ENCODE measurements at regions not wholly inside any gene's neighbourhood (a gene's known extent, or its start where the extent isn't known, plus 50 kb on each side); places are given as distances from the start of the nearest gene placed in this dataset.
"Not testable (repeated sequence)": the region's sequence is repeated elsewhere in the genome, so short reads cannot be mapped to it uniquely, and the experiment has no call there.

DNA sequence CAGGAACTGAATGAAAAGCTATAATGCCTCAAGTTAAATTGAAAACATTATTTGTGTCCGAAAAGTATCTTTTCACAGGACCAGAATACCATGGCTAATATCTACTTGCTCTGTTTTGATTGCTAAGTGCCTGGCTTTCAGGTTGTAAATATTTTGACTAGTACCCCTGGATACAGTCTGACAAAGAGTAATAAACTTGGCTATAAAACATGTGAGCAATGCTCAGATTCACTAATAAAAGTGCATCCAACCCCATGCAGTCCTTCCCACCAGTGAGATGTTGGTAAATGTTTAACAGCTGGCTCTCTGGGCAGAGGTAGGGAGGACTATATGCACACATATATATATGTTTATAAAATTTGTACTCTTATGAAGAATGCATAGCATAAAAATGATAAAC is 281.8 kb upstream of the TGFBR2 start:
- no peak overlapping the region for H3K27ac Mint-ChIP-seq
- 93 to 100% methylated on average over 1 of the region's 1 CpG for WGBS, 2 experiments (ENCODE audit: insufficient coverage in 1 of 2, insufficient read length in 1 of 2)
- peaks cover 5% of the 10 kb centered on the region for H3K9me3 Mint-ChIP-seq
- TF ChIP-seq, protein P1, sequence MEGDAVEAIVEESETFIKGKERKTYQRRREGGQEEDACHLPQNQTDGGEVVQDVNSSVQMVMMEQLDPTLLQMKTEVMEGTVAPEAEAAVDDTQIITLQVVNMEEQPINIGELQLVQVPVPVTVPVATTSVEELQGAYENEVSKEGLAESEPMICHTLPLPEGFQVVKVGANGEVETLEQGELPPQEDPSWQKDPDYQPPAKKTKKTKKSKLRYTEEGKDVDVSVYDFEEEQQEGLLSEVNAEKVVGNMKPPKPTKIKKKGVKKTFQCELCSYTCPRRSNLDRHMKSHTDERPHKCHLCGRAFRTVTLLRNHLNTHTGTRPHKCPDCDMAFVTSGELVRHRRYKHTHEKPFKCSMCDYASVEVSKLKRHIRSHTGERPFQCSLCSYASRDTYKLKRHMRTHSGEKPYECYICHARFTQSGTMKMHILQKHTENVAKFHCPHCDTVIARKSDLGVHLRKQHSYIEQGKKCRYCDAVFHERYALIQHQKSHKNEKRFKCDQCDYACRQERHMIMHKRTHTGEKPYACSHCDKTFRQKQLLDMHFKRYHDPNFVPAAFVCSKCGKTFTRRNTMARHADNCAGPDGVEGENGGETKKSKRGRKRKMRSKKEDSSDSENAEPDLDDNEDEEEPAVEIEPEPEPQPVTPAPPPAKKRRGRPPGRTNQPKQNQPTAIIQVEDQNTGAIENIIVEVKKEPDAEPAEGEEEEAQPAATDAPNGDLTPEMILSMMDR (conservative IDR thresholded peaks at IDR 0.05) = no peak
- Histone ChIP-seq H3K4me3 (ENCODE audit: low read length) (no peak overlapping the region), H3K4me1 (ENCODE audit: control insufficient read depth, insufficient read depth, low read length) (peaks cover 11% of the 10 kb centered on the region), H3K36me3 (ENCODE audit: control insufficient read depth, insufficient read depth, low read length) (no peaks in the 10 kb centered on the region), H3K9ac (ENCODE audit: extremely low read depth, low read length, poor library complexity, severe bottlenecking) (no peak overlapping the region), H3K27me3 (ENCODE audit: control insufficient read depth, insufficient read depth, low read length, poor library complexity, severe bottlenecking) (no peaks in the 10 kb centered on the region), H3K27ac (ENCODE audit: low read depth, low read length) (no peak overlapping the region), H3K9me3 (ENCODE audit: control insufficient read depth, low read length) (no peaks in the 10 kb centered on the region)
- H3K4me1 Mint-ChIP-seq = peaks cover 14% of the 10 kb centered on the region
- H3K27me3 Mint-ChIP-seq (ENCODE audit: insufficient read depth) = no peaks in the 10 kb centered on the region
- H3K4me3 Mint-ChIP-seq = no peak overlapping the region
- H3K36me3 Mint-ChIP-seq (ENCODE audit: low read depth) = no peaks in the 10 kb centered on the region
- no peak for DNase-seq

DNA sequence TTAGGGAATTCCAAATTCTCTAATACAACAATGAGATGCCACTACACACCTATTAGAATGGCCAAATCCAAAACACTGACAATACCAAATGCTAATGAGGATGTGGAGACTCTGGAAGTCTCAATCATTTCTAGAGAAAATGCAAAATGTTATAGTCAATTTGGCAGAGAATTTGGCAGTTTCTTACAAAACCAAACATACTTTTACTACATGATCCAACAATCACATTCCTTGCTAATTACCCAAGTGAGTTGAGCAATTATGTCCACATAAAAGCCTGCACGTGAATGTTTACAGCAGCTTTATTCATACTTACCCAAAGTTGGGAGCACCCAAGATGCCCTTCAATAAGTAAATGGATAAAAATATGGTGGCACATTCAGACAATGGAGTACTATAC is 278.4 kb upstream of the TGFBR2 start:
- H3K4me3 Mint-ChIP-seq; H3K27ac Mint-ChIP-seq; H3K36me3 ChIP-seq (ENCODE audit: control insufficient read depth, insufficient read depth, low read length); H3K9me3 ChIP-seq (ENCODE audit: control insufficient read depth, low read length); H3K9me3 Mint-ChIP-seq; H3K27ac ChIP-seq (ENCODE audit: low read depth, low read length); DNase-seq; H3K9ac ChIP-seq (ENCODE audit: extremely low read depth, low read length, poor library complexity, severe bottlenecking); H3K27me3 Mint-ChIP-seq (ENCODE audit: insufficient read depth); H3K36me3 Mint-ChIP-seq (ENCODE audit: low read depth); H3K27me3 ChIP-seq (ENCODE audit: control insufficient read depth, insufficient read depth, low read length, poor library complexity, severe bottlenecking); H3K4me3 ChIP-seq (ENCODE audit: low read length); H3K4me1 ChIP-seq (ENCODE audit: control insufficient read depth, insufficient read depth, low read length): not testable (repeated sequence)
- no CpG with 5 or more reads among the region's 1 CpG for WGBS, 2 experiments (ENCODE audit: insufficient coverage in 1 of 2, insufficient read length in 1 of 2)
- H3K4me1 Mint-ChIP-seq = peaks cover 25% of the 10 kb centered on the region

DNA sequence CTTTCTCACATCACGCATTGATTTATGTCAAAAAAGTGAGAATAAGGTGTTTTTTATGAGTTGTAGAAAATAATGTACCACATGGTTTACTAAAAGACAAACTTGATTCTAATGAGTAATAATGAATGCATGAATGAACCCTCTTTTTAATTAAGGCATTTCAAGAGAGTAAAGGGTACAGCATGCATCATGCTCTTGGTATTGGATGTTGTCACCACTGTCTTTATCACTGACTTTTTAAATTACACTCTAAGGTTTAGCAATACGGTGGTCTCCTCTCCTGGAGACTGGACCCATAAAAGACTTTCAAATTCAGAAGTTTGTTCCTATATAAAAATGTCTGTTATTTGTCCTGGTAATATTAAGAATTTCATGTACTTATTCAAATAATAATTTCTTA is 277.5 kb upstream of the TGFBR2 start:
- not testable (repeated sequence) for H3K27me3 Mint-ChIP-seq (ENCODE audit: insufficient read depth); H3K9me3 Mint-ChIP-seq; H3K27ac Mint-ChIP-seq; H3K36me3 ChIP-seq (ENCODE audit: control insufficient read depth, insufficient read depth, low read length); H3K4me3 ChIP-seq (ENCODE audit: low read length); H3K4me1 ChIP-seq (ENCODE audit: control insufficient read depth, insufficient read depth, low read length); H3K9me3 ChIP-seq (ENCODE audit: control insufficient read depth, low read length); DNase-seq; H3K27me3 ChIP-seq (ENCODE audit: control insufficient read depth, insufficient read depth, low read length, poor library complexity, severe bottlenecking); H3K4me3 Mint-ChIP-seq; H3K36me3 Mint-ChIP-seq (ENCODE audit: low read depth); H3K27ac ChIP-seq (ENCODE audit: low read depth, low read length); H3K9ac ChIP-seq (ENCODE audit: extremely low read depth, low read length, poor library complexity, severe bottlenecking)
- WGBS, 2 experiments (ENCODE audit: insufficient coverage in 1 of 2, insufficient read length in 1 of 2) = 75% methylated on average over 1 of the region's 2 CpGs; no CpG with 5 or more reads in 1 of the 2 experiments
- peaks cover 28% of the 10 kb centered on the region for H3K4me1 Mint-ChIP-seq

DNA sequence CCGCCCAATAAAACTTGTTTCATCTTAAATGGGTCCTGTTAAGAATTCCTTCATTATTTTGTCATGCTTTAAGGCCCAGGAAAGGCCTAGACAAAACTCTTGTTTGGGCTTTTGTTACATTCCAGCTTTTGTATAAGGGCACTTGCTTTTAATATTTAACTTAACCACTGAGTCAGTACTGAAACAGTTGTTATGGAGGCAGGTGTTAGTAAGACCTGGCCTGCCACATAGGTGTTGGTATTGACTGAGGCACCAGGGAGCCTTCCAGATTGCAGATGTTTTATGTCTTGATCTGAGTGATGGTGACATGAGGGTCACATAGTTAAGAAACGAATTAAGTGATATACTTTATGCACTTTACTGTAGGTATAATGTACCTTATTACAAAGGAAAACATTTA is 274.9 kb upstream of the TGFBR2 start:
- Mint-ChIP-seq H3K27me3 (ENCODE audit: insufficient read depth) (no peaks in the 10 kb centered on the region), H3K4me3 (no peak overlapping the region), H3K27ac (no peak overlapping the region), H3K4me1 (peaks cover 24% of the 10 kb centered on the region), H3K36me3 (ENCODE audit: low read depth) (no peaks in the 10 kb centered on the region), H3K9me3 (no peaks in the 10 kb centered on the region)
- Histone ChIP-seq H3K4me1 (ENCODE audit: control insufficient read depth, insufficient read depth, low read length) (no peaks in the 10 kb centered on the region), H3K4me3 (ENCODE audit: low read length) (no peak overlapping the region), H3K36me3 (ENCODE audit: control insufficient read depth, insufficient read depth, low read length) (no peaks in the 10 kb centered on the region), H3K27ac (ENCODE audit: low read depth, low read length) (no peak overlapping the region), H3K9ac (ENCODE audit: extremely low read depth, low read length, poor library complexity, severe bottlenecking) (no peak overlapping the region), H3K9me3 (ENCODE audit: control insufficient read depth, low read length) (no peaks in the 10 kb centered on the region), H3K27me3 (ENCODE audit: control insufficient read depth, insufficient read depth, low read length, poor library complexity, severe bottlenecking) (no peaks in the 10 kb centered on the region)
- WGBS, 2 experiments (ENCODE audit: insufficient coverage in 1 of 2, insufficient read length in 1 of 2) = 89 to 100% methylated on average over 1 of the region's 2 CpGs
- DNase-seq = no peak
- TF ChIP-seq, protein P1 (conservative IDR thresholded peaks at IDR 0.05) = no peak

All from endodermal cell (in vitro differentiated cells).